OCI-LY7 (cell line): ENCODE measurements at regions not wholly inside any gene's neighbourhood (a gene's known extent, or its start where the extent isn't known, plus 50 kb on each side); places are given as distances from the start of the nearest gene placed in this dataset.

Source experiments
- BruUV-seq: library from RNA; stranded (reverse); fragments of 400-500 nt; replicated peaks from 2 replicates; lab custom pipeline; 2021; lab: Mats Ljungman, UMichigan
- CTCF ChIA-PET: fragments of 300-600 bp; sonication (Branson Sonifier 250); formaldehyde crosslinking; loops from one replicate; lab custom pipeline; 2022; ENCODE audit warnings: antibody characterized with exemption; ENCODE audit not compliant: unreplicated experiment; lab: Charles Lee
- POLR2A ChIA-PET: fragments of 300-600 bp; sonication (Branson Sonifier 250); formaldehyde crosslinking; loops from one replicate; lab custom pipeline; 2022; ENCODE audit warnings: antibody characterized with exemption; lab: Charles Lee
- DNase-seq: peaks from one replicate; pipeline ENCODE4 v3.0.0-alpha.2; 2015; ENCODE audit warnings: low spot score
- H2AFZ ChIP-seq: fragments of 200-600 bp; sonication (generic), shearing (Covaris generic); 2 replicates; pipeline ENCODE4 v1.6.1; 2014; ENCODE audit warnings: mild to moderate bottlenecking, antibody characterized with exemption, low read length, moderate library complexity
- H3K27ac ChIP-seq: fragments of 200-600 bp; sonication (generic); 2 replicates; pipeline ENCODE4 v1.5.1; 2014; ENCODE audit warnings: mixed run types, low read depth, mild to moderate bottlenecking, moderate library complexity, low read length, inconsistent platforms; ENCODE audit not compliant: poor library complexity, severe bottlenecking
- H3K36me3 ChIP-seq: fragments of 200-600 bp; sonication (generic); 2 replicates; pipeline ENCODE4 v1.6.1; 2014; ENCODE audit warnings: mild to moderate bottlenecking, antibody characterized with exemption, low read length, moderate library complexity, mixed read lengths; ENCODE audit not compliant: insufficient read depth
- H3K4me1 ChIP-seq: fragments of 200-600 bp; sonication (generic); 2 replicates; pipeline ENCODE4 v1.5.1; 2014; ENCODE audit warnings: mild to moderate bottlenecking, low read length; ENCODE audit not compliant: insufficient read depth, poor library complexity, severe bottlenecking
- H3K4me2 ChIP-seq: fragments of 200-600 bp; sonication (generic); 2 replicates; pipeline ENCODE4 v1.6.1; 2014; ENCODE audit warnings: mild to moderate bottlenecking, low read length
- H3K4me3 ChIP-seq: fragments of 200-600 bp; sonication (generic); 2 replicates; pipeline ENCODE4 v1.5.1; 2014; ENCODE audit warnings: mild to moderate bottlenecking, low read depth, low read length; ENCODE audit not compliant: poor library complexity, severe bottlenecking
- H3K79me2 ChIP-seq: fragments of 200-600 bp; sonication (generic); 2 replicates; pipeline ENCODE4 v1.6.1; 2016; ENCODE audit warnings: low read depth, mild to moderate bottlenecking, low read length, moderate library complexity, mixed read lengths; ENCODE audit not compliant: insufficient read depth
- H3K9me2 ChIP-seq: fragments of 200-600 bp; sonication (generic); 2 replicates; pipeline ENCODE4 v1.6.1; 2016; ENCODE audit warnings: mild to moderate bottlenecking, low read length, mixed read lengths; ENCODE audit not compliant: insufficient read depth
- H3K9me3 ChIP-seq: fragments of 200-600 bp; sonication (generic); 2 replicates; pipeline ENCODE4 v1.6.1; 2014; ENCODE audit warnings: mild to moderate bottlenecking, mixed run types, low read length, mixed read lengths
- H4K20me1 ChIP-seq: fragments of 200-600 bp; sonication (generic); 2 replicates; pipeline ENCODE4 v1.6.1; 2014; ENCODE audit warnings: mild to moderate bottlenecking, antibody characterized with exemption, low read length, moderate library complexity, mixed read lengths; ENCODE audit not compliant: insufficient read depth
- CTCF ChIP-seq: fragments of 200-600 bp; sonication (generic); conservative IDR thresholded peaks from 2 replicates; pipeline ENCODE4 v1.5.1; 2014; ENCODE audit warnings: mild to moderate bottlenecking, antibody characterized with exemption, low read length, moderate library complexity, mixed read lengths
- EZH2phosphoT487 ChIP-seq: fragments of 200-600 bp; sonication (generic); IDR thresholded peaks from 2 replicates; pipeline ENCODE4 v1.6.1; 2018; ENCODE audit warnings: low read depth, borderline replicate concordance, mild to moderate bottlenecking, mixed run types, antibody characterized with exemption, low read length, moderate library complexity, mixed read lengths
- intact Hi-C: fragments of 100-400 bp; cut with micrococcal nuclease; formaldehyde crosslinking; loops from one replicate; pipeline ENCODE4 v1.10.0; 2022; ENCODE audit not compliant: unreplicated experiment

GRCh38 chr2:18085593-18085992 lies 207.1 kb downstream of the KCNS3 start:
- ChIA-PET POLR2A (no interaction called here), CTCF (no interaction called here)
- H2AFZ ChIP-seq = no peak overlapping the region
- H3K27ac ChIP-seq = no peak overlapping the region
- intact Hi-C loops = no loop called here
- H3K4me1 ChIP-seq = no peaks in the 10 kb centered on the region
- H3K4me3 ChIP-seq = no peak overlapping the region
- no peaks in the 10 kb centered on the region for H3K9me2 ChIP-seq
- no peaks in the 10 kb centered on the region for H4K20me1 ChIP-seq
- no peak overlapping the region for H3K4me2 ChIP-seq
- H3K79me2 ChIP-seq = no peaks in the 10 kb centered on the region
- H3K36me3 ChIP-seq = no peaks in the 10 kb centered on the region
- H3K9me3 ChIP-seq = no peaks in the 10 kb centered on the region
- no TSS peak for BruUV-seq
- DNase-seq = no peak
- TF ChIP-seq EZH2phosphoT487 = no peak
- TF ChIP-seq CTCF = no peak

GRCh38 chr2:18084376-18084775 lies 205.9 kb downstream of the KCNS3 start:
- Histone ChIP-seq H3K4me1 (no peaks in the 10 kb centered on the region), H4K20me1 (no peaks in the 10 kb centered on the region), H3K36me3 (no peaks in the 10 kb centered on the region), H3K4me2 (no peak overlapping the region), H3K9me3 (no peaks in the 10 kb centered on the region), H3K4me3 (no peak overlapping the region), H3K79me2 (no peaks in the 10 kb centered on the region), H3K27ac (no peak overlapping the region), H3K9me2 (no peaks in the 10 kb centered on the region), H2AFZ (no peak overlapping the region)
- no TSS peak for BruUV-seq
- TF ChIP-seq CTCF = no peak
- TF ChIP-seq EZH2phosphoT487 = no peak
- DNase-seq = no peak
- ChIA-PET CTCF (no interaction called here), POLR2A (no interaction called here)
- intact Hi-C loops = no loop called here

GRCh38 chr2:18083806-18084205 lies 205.3 kb downstream of the KCNS3 start:
- H2AFZ ChIP-seq = no peak overlapping the region
- no peaks in the 10 kb centered on the region for H3K36me3 ChIP-seq
- H3K79me2 ChIP-seq = no peaks in the 10 kb centered on the region
- H3K4me3 ChIP-seq = no peak overlapping the region
- H3K4me2 ChIP-seq = no peak overlapping the region
- H3K27ac ChIP-seq = no peak overlapping the region
- H4K20me1 ChIP-seq = no peaks in the 10 kb centered on the region
- H3K9me2 ChIP-seq = no peaks in the 10 kb centered on the region
- ChIA-PET CTCF (no interaction called here), POLR2A (no interaction called here)
- BruUV-seq = no TSS peak
- no peaks in the 10 kb centered on the region for H3K4me1 ChIP-seq
- H3K9me3 ChIP-seq = no peaks in the 10 kb centered on the region
- intact Hi-C loops = no loop called here
- no peak for DNase-seq
- no peak for TF ChIP-seq EZH2phosphoT487
- TF ChIP-seq CTCF = no peak
